NB4 (cell line): ENCODE measurements at regions not wholly inside any gene's neighbourhood (a gene's known extent, or its start where the extent isn't known, plus 50 kb on each side); places are given as distances from the start of the nearest gene placed in this dataset.

ENCODE experiments used
- DNase-seq: peaks from one replicate; pipeline ENCODE4 v3.0.0; 2010; ENCODE audit warnings: low read depth
- H3K4me3 ChIP-seq: one replicate; pipeline ENCODE4 v1.5.1; 2011; ENCODE audit warnings: mild to moderate bottlenecking, low read depth, low read length, moderate library complexity
- CTCF ChIP-seq: IDR thresholded peaks from one replicate; pipeline ENCODE4 v1.5.1; 2012; ENCODE audit warnings: low read depth, low read length
- MAX ChIP-seq: IDR thresholded peaks from 2 replicates; pipeline ENCODE4 v1.6.1; 2011; ENCODE audit warnings: low read depth, low read length
- MYC ChIP-seq: IDR thresholded peaks from 2 replicates; pipeline ENCODE4 v1.6.1; 2011; ENCODE audit warnings: low read depth, low read length
- POLR2A ChIP-seq: IDR thresholded peaks from 2 replicates; pipeline ENCODE4 v1.6.1; 2011; ENCODE audit warnings: mild to moderate bottlenecking; ENCODE audit not compliant: insufficient read length; ENCODE audit errors: extremely low read depth

- no peak overlapping the region for H3K4me3 ChIP-seq
- TF ChIP-seq MYC, result no peak
- TF ChIP-seq CTCF, result no peak
- TF ChIP-seq MAX, result no peak
- no peak for TF ChIP-seq POLR2A
- DNase-seq, result no peak
These were observed 142.9 kb upstream of the ITGB1 start for GRCh38 chr10:33100781-33101391.

GRCh38 chr10:33099748-33100147 lies 141.7 kb upstream of the ITGB1 start:
- no peak for TF ChIP-seq MYC
- TF ChIP-seq CTCF, result no peak
- TF ChIP-seq POLR2A, result no peak
- TF ChIP-seq MAX, result no peak
- DNase-seq, result no peak
- no peak overlapping the region for H3K4me3 ChIP-seq

- TF ChIP-seq POLR2A (no peak), MAX (no peak), MYC (no peak), CTCF (no peak)
- H3K4me3 ChIP-seq, result no peak overlapping the region
- DNase-seq, result peak; percentile 8
These were observed 141.1 kb upstream of the ITGB1 start for GRCh38 chr10:33098951-33099663.

GRCh38 chr10:33095867-33096815 lies 138.1 kb upstream of the ITGB1 start:
- no peak for DNase-seq
- H3K4me3 ChIP-seq, result no peak overlapping the region
- no peak for TF ChIP-seq CTCF
- TF ChIP-seq MYC, result no peak
- TF ChIP-seq MAX, result no peak
- no peak for TF ChIP-seq POLR2A

GRCh38 chr10:33094263-33095051 lies 136.4 kb upstream of the ITGB1 start:
- H3K4me3 ChIP-seq, result no peak overlapping the region
- TF ChIP-seq POLR2A (no peak), CTCF (no peak), MYC (no peak), MAX (no peak)
- no peak for DNase-seq
